Liver (tissue), 3 donors: ENCODE measurements at regions not wholly inside any gene's neighbourhood (a gene's known extent, or its start where the extent isn't known, plus 50 kb on each side); places are given as distances from the start of the nearest gene placed in this dataset.
"Not testable (repeated sequence)": the region's sequence is repeated elsewhere in the genome, so short reads cannot be mapped to it uniquely, and the experiment has no call there.

ENCODE experiments used
- CTCF ChIP-seq: fragments of 150-350 bp; IDR thresholded peaks from 2 replicates; pipeline ENCODE4 v1.5.1; 2017; ENCODE audit warnings: improper control_type of control experiment, low read depth, low read length; ENCODE audit not compliant: missing input control
- GABPA ChIP-seq, 2 donors: IDR thresholded peaks in 1 of 2; conservative IDR thresholded peaks in 1 of 2; 2 replicates each; pipeline ENCODE4 v1.6.1; 2016; ENCODE audit warnings: antibody characterized with exemption in 2 of 2, mild to moderate bottlenecking in 1 of 2, moderate library complexity in 1 of 2
- JUND ChIP-seq, 2 donors: IDR thresholded peaks; 2 replicates each; pipeline ENCODE4 v1.6.1; 2016; ENCODE audit warnings: antibody characterized with exemption in 2 of 2
- MAX ChIP-seq: IDR thresholded peaks from 2 replicates; pipeline ENCODE4 v1.6.1; 2016; ENCODE audit warnings: antibody characterized with exemption
- RAD21 ChIP-seq, 2 donors: IDR thresholded peaks; 2 replicates each; pipeline ENCODE4 v1.6.1; 2016; ENCODE audit warnings: antibody characterized with exemption in 2 of 2, mild to moderate bottlenecking in 2 of 2
- TAF1 ChIP-seq: conservative IDR thresholded peaks from 2 replicates; pipeline ENCODE4 v1.6.1; 2016; ENCODE audit warnings: antibody characterized with exemption, mild to moderate bottlenecking
- YY1 ChIP-seq: IDR thresholded peaks from 2 replicates; pipeline ENCODE4 v1.6.1; 2016; ENCODE audit warnings: antibody characterized with exemption, mild to moderate bottlenecking
- ZBTB33 ChIP-seq: IDR thresholded peaks from 2 replicates; pipeline ENCODE4 v1.6.1; 2016; ENCODE audit warnings: antibody characterized with exemption
- donor health status: healthy.
- donor health status: healthy.

- TF ChIP-seq CTCF; ZBTB33; MAX; RAD21 (IDR thresholded peaks at IDR 0.05); JUND (IDR thresholded peaks at IDR 0.05); YY1; TAF1; GABPA (IDR thresholded peaks at IDR 0.05 in 1 of 2, conservative IDR thresholded peaks at IDR 0.05 in 1 of 2): not testable (repeated sequence)
Observed at GRCh38 chr7:8351654-8352053, 81.8 kb upstream of the NXPH1 start.
